ENCODE measurements at regions not wholly inside any gene's neighbourhood (a gene's known extent, or its start where the extent isn't known, plus 50 kb on each side); places are given as distances from the start of the nearest gene placed in this dataset.

DNA sequence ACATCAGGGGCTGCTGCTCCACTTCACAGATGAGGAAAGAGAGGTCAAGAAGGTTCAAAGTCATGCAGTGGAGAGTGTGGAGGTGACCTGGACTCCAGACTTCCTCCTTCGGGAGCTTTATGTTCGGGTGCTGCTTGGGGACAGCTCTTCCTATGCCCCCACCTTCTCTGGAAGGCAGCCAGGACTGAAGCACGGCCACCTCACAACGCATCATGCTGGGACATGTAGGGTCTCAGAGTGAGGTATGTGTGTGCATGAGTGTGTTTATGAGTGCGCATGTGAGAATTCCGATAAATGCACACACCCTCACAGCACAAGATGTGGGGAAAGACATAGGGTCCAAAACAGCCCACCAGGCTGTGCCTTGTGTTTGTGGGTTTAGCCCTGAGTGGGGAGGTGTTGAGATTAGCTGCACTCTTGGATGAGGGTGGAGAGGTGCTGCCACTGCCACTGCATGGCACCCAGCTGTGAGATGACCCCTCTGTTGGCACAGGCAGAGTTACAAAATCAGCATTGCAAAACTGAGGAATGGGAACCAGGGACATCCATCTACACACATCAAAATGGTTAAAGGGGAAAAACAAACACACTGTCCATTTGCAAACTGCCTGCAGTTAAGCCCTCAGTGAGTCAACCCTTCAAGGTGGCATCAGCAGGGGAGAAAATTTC is 367.4 kb downstream of the SEC14L1 start (continued):
- TF ChIP-seq, protein P1, sequence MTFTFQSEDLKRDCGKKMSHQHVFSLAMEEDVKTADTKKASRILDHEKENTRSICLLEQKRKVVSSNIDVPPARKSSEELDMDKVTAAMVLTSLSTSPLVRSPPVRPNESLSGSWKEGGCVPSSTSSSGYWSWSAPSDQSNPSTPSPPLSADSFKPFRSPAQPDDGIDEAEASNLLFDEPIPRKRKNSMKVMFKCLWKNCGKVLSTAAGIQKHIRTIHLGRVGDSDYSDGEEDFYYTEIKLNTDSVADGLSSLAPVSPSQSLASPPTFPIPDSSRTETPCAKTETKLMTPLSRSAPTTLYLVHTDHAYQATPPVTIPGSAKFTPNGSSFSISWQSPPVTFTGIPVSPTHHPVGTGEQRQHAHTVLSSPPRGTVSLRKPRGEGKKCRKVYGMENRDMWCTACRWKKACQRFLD (CRISPR knock-in tag; IDR thresholded peaks at IDR 0.05; ENCODE audit: borderline replicate concordance) = no peak
- TF ChIP-seq ZNF138 (CRISPR knock-in tag; IDR thresholded peaks at IDR 0.05; ENCODE audit: low read depth) (no peak), JARID2 (CRISPR knock-in tag; IDR thresholded peaks at IDR 0.05; ENCODE audit: insufficient replicate concordance) (no peak), POLR2G (IDR thresholded peaks at IDR 0.05; ENCODE audit: low read depth, low read length) (no peak), ZSCAN31 (CRISPR knock-in tag; IDR thresholded peaks at IDR 0.05; ENCODE audit: low read depth) (no peak), NFRKB (IDR thresholded peaks at IDR 0.05) (no peak), ZNF781 (CRISPR knock-in tag; IDR thresholded peaks at IDR 0.05; ENCODE audit: borderline replicate concordance, not compliant biosample characterization) (no peak), ZNF136 (CRISPR knock-in tag; IDR thresholded peaks at IDR 0.05; ENCODE audit: low read depth) (no peak), ZNF678 (CRISPR knock-in tag; IDR thresholded peaks at IDR 0.05) (no peak), KAT7 (CRISPR knock-in tag; IDR thresholded peaks at IDR 0.05; ENCODE audit: borderline replicate concordance) (no peak), ZNF121 (CRISPR knock-in tag; IDR thresholded peaks at IDR 0.05) (no peak), POLR2AphosphoS2 (IDR thresholded peaks at IDR 0.05; ENCODE audit: low read depth, low read length) (no peak), ZNF577 (CRISPR knock-in tag; IDR thresholded peaks at IDR 0.05; ENCODE audit: borderline replicate concordance, low read depth) (no peak)

DNA sequence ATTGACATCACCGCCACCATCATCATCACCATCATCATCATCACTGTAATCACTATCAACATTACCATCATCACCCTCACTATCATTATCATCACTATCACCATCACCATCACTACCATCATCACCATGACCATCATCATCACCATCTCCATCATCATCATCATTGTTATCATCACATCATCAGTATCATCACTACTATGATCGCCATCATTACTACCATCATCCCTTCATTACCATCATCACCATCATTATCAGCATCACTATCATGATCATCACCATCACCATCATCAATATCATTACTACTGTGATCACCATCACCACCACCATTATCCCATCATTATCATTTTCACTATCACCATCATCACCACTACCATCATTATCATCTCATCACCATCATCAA is 368.3 kb downstream of the SEC14L1 start:
- BruUV-seq (replicated peaks) = no TSS peak
- H3K4me2 ChIP-seq (ENCODE audit: low read depth, low read length) = no peak overlapping the region
- in situ Hi-C loops (cut with HindIII; ENCODE audit: extremely low pct_ligation_motif_present, low pct_unique_long_range_greater_than_20kb) (no loop called here), intact Hi-C loops (cut with micrococcal nuclease; ENCODE audit: unreplicated experiment) (no loop called here)
- no peaks in the 10 kb centered on the region for H3K79me2 ChIP-seq (ENCODE audit: insufficient read depth, low read length)
- H3K9ac ChIP-seq (ENCODE audit: insufficient read depth, low read depth, low read length) = no peak overlapping the region
- DNase-seq (ENCODE audit: low spot score) (no peak), FAIRE-seq (no peak), ATAC-seq (no peak)
- WGBS (ENCODE audit: low lambda C conversion rate) = 53% methylated on average over 2 of the region's 2 CpGs
- H3K4me1 ChIP-seq (ENCODE audit: insufficient read depth, low read length) = peaks cover 67% of the 10 kb centered on the region
- H2AFZ ChIP-seq (ENCODE audit: low read length) = no peak overlapping the region
- no peaks in the 10 kb centered on the region for H3K9me3 ChIP-seq (ENCODE audit: low read length)
- H4K20me1 ChIP-seq (ENCODE audit: insufficient read depth, low read length) = no peaks in the 10 kb centered on the region
- H3K27me3 ChIP-seq (ENCODE audit: control insufficient read depth in 1 of 2, insufficient read depth in 2 of 2, low read length in 2 of 2) = no peaks in the 10 kb centered on the region
- ChIA-PET POLR2A (interaction anchor here (2.3 kb wide), 1 partner anchor 55 kb away, joined by 9 read pairs; no protein-coding TSS in a partner anchor), CTCF (ENCODE audit: low intra/inter-chr PET ratio, low total read pairs) (no interaction called here)
- H3K27ac ChIP-seq (ENCODE audit: extremely low read length, insufficient read depth, low read length) = no peak overlapping the region
- H3K4me3 ChIP-seq (replicated peaks in 1 of 3; ENCODE audit: insufficient read depth in 1 of 3, low read depth in 2 of 3, low read length in 3 of 3) = no peak overlapping the region
- no peaks in the 10 kb centered on the region for H3K36me3 ChIP-seq (replicated peaks in 1 of 2; ENCODE audit: control insufficient read depth in 1 of 2, insufficient read depth in 2 of 2, low read length in 2 of 2)
- TF ChIP-seq NFRKB (IDR thresholded peaks at IDR 0.05) (peak; percentile 18; the same call in 1 of the 2 replicates), LCORL (IDR thresholded peaks at IDR 0.05) (peak; percentile 10; the same call in 1 of the 2 replicates), LCORL (CRISPR knock-in tag; IDR thresholded peaks at IDR 0.05) (no peak), MEF2D (CRISPR knock-in tag; IDR thresholded peaks at IDR 0.05) (no peak), ATM (IDR thresholded peaks at IDR 0.05; ENCODE audit: borderline replicate concordance) (peak; percentile 58; the same call in 1 of the 2 replicates), ATF7 (IDR thresholded peaks at IDR 0.05) (peak; percentile 38; the same call in 1 of the 2 replicates), ATF7 (CRISPR knock-in tag; IDR thresholded peaks at IDR 0.05) (no peak)
- TF ChIP-seq, protein P2, sequence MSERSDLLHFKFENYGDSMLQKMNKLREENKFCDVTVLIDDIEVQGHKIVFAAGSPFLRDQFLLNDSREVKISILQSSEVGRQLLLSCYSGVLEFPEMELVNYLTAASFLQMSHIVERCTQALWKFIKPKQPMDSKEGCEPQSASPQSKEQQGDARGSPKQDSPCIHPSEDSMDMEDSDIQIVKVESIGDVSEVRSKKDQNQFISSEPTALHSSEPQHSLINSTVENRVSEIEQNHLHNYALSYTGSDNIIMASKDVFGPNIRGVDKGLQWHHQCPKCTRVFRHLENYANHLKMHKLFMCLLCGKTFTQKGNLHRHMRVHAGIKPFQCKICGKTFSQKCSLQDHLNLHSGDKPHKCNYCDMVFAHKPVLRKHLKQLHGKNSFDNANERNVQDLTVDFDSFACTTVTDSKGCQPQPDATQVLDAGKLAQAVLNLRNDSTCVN (CRISPR knock-in tag; IDR thresholded peaks at IDR 0.05; ENCODE audit: borderline replicate concordance) = no peak

All from HepG2 (cell line).